ENCODE measurements at regions not wholly inside any gene's neighbourhood (a gene's known extent, or its start where the extent isn't known, plus 50 kb on each side); places are given as distances from the start of the nearest gene placed in this dataset.

GRCh38 chr18:10226971-10227370 is 227.5 kb upstream of the APCDD1 start:
- ATAC-seq (no peak), DNase-seq (ENCODE audit: low spot score) (no peak)
- Histone ChIP-seq H3K27me3 (ENCODE audit: insufficient read depth) (no peaks in the 10 kb centered on the region), H3K27ac (ENCODE audit: low read depth) (no peak overlapping the region), H3K79me2 (replicated peaks; ENCODE audit: insufficient read depth) (no peaks in the 10 kb centered on the region), H3K4me2 (no peak overlapping the region), H4K20me1 (replicated peaks; ENCODE audit: insufficient read depth) (no peaks in the 10 kb centered on the region), H3K36me3 (ENCODE audit: insufficient read depth) (peaks cover 7% of the 10 kb centered on the region; the same call in 1 of the 2 replicates), H3K4me3 (no peak overlapping the region), H3F3A (replicated peaks; ENCODE audit: low read depth) (no peaks in the 10 kb centered on the region), H3K9me2 (ENCODE audit: insufficient read depth) (0 out of 2 replicates have a peak, but pooled peaks cover 6% of the 10 kb centered on the region), H2AFZ (no peak overlapping the region), H3K4me1 (ENCODE audit: insufficient read depth) (no peaks in the 10 kb centered on the region)
- Mint-ChIP-seq H3K4me3 (no peak overlapping the region), H3K27me3 (ENCODE audit: insufficient read depth, low read depth, poor library complexity) (peaks cover 8% of the 10 kb centered on the region), H3K9me3 (peaks cover 30% of the 10 kb centered on the region), H3K27ac (no peak overlapping the region), H3K36me3 (ENCODE audit: low read depth) (peaks cover 13% of the 10 kb centered on the region), H3K4me1 (peaks cover 9% of the 10 kb centered on the region; the same call in 2 of the 3 replicates)
- TF ChIP-seq POLR2AphosphoS5 (IDR thresholded peaks at IDR 0.05; ENCODE audit: low read depth) (no peak), ZNF462 (CRISPR knock-in tag; IDR thresholded peaks at IDR 0.05) (no peak), EZH2phosphoT487 (IDR thresholded peaks at IDR 0.05; ENCODE audit: unreplicated experiment) (no peak), CTCF (conservative IDR thresholded peaks at IDR 0.05; ENCODE audit: low read depth in 2 of 2) (no peak), CREB1 (CRISPR knock-in tag; IDR thresholded peaks at IDR 0.05; ENCODE audit: low read depth) (no peak), ZNF114 (CRISPR knock-in tag; IDR thresholded peaks at IDR 0.05) (no peak), ETS1 (IDR thresholded peaks at IDR 0.05) (no peak), NANOG (IDR thresholded peaks at IDR 0.05; ENCODE audit: borderline replicate concordance) (no peak), EZH2 (IDR thresholded peaks at IDR 0.05; ENCODE audit: low read depth, unreplicated experiment) (no peak)
